Muscle layer of colon (tissue), 2 donors: ENCODE measurements at regions not wholly inside any gene's neighbourhood (a gene's known extent, or its start where the extent isn't known, plus 50 kb on each side); places are given as distances from the start of the nearest gene placed in this dataset.

Source experiments
- H3K27ac ChIP-seq: one replicate; pipeline ENCODE4 v1.7.0; 2013; ENCODE audit warnings: low read depth, mild to moderate bottlenecking, low read length, moderate library complexity
- H3K27me3 ChIP-seq, 2 donors: one replicate each; pipeline ENCODE4 v1.7.0; 2013; ENCODE audit warnings: low read length in 2 of 2, mild to moderate bottlenecking in 2 of 2; ENCODE audit not compliant: insufficient read depth in 2 of 2, control insufficient read depth in 1 of 2
- H3K36me3 ChIP-seq: one replicate; pipeline ENCODE4 v1.7.0; 2013; ENCODE audit warnings: mild to moderate bottlenecking, low read length; ENCODE audit not compliant: insufficient read depth
- H3K4me1 ChIP-seq: one replicate; pipeline ENCODE4 v1.7.0; 2013; ENCODE audit warnings: mild to moderate bottlenecking, low read length; ENCODE audit not compliant: insufficient read depth
- H3K4me3 ChIP-seq, 2 donors: one replicate each; pipeline ENCODE4 v1.7.0; 2013; ENCODE audit warnings: low read length in 2 of 2, low read depth in 1 of 2, mild to moderate bottlenecking in 1 of 2, moderate library complexity in 1 of 2
- H3K9ac ChIP-seq: one replicate; pipeline ENCODE4 v1.7.0; 2013; ENCODE audit warnings: low read length
- H3K9me3 ChIP-seq: one replicate; pipeline ENCODE4 v1.7.0; 2013; ENCODE audit warnings: mild to moderate bottlenecking, low read length
- donor health status: abdominal sarcoma.
- donor health status: Adenocarcinoma of cecum.

- H3K9me3 ChIP-seq, result no peaks in the 10 kb centered on the region
- H3K27ac ChIP-seq, result no peak overlapping the region
- no peak overlapping the region for H3K9ac ChIP-seq
- no peaks in the 10 kb centered on the region for H3K27me3 ChIP-seq
- no peak overlapping the region for H3K4me3 ChIP-seq
- H3K4me1 ChIP-seq, result no peaks in the 10 kb centered on the region
- no peaks in the 10 kb centered on the region for H3K36me3 ChIP-seq
Measured at GRCh38 chr9:86756576-86757381, 190.5 kb downstream of the GAS1 start.

- Histone ChIP-seq H3K9me3 (no peaks in the 10 kb centered on the region), H3K4me3 (no peak overlapping the region), H3K4me1 (no peaks in the 10 kb centered on the region), H3K9ac (no peak overlapping the region), H3K27me3 (no peaks in the 10 kb centered on the region), H3K27ac (no peak overlapping the region), H3K36me3 (no peaks in the 10 kb centered on the region)
Measured at GRCh38 chr9:86755561-86755941, 191.8 kb downstream of the GAS1 start.

GRCh38 chr9:86754581-86755560 lies 192.4 kb downstream of the GAS1 start:
- Histone ChIP-seq H3K4me3 (no peak overlapping the region), H3K36me3 (no peaks in the 10 kb centered on the region), H3K9me3 (no peaks in the 10 kb centered on the region), H3K27ac (no peak overlapping the region), H3K4me1 (peaks cover 4% of the 10 kb centered on the region), H3K27me3 (no peaks in the 10 kb centered on the region), H3K9ac (no peak overlapping the region)

- Histone ChIP-seq H3K4me1 (peaks cover 4% of the 10 kb centered on the region), H3K27me3 (no peaks in the 10 kb centered on the region)
Measured at GRCh38 chr9:86753836-86754235, 193.5 kb downstream of the GAS1 start.

GRCh38 chr9:86752733-86753132 lies 194.6 kb downstream of the GAS1 start:
- H3K9me3 ChIP-seq, result no peaks in the 10 kb centered on the region
- H3K36me3 ChIP-seq, result no peaks in the 10 kb centered on the region
- H3K9ac ChIP-seq, result no peak overlapping the region
- no peak overlapping the region for H3K4me3 ChIP-seq
- peaks cover 4% of the 10 kb centered on the region for H3K4me1 ChIP-seq
- H3K27ac ChIP-seq, result no peak overlapping the region
- H3K27me3 ChIP-seq, result no peaks in the 10 kb centered on the region

More at GRCh38 chr9:86753836-86754235, 193.5 kb downstream of the GAS1 start:
- no peaks in the 10 kb centered on the region for H3K36me3 ChIP-seq
- H3K4me3 ChIP-seq, result no peak overlapping the region
- no peak overlapping the region for H3K27ac ChIP-seq
- no peak overlapping the region for H3K9ac ChIP-seq
- H3K9me3 ChIP-seq, result no peaks in the 10 kb centered on the region

- Histone ChIP-seq H3K36me3 (no peaks in the 10 kb centered on the region), H3K4me3 (no peak overlapping the region), H3K9me3 (no peaks in the 10 kb centered on the region), H3K27me3 (no peaks in the 10 kb centered on the region), H3K4me1 (peaks cover 4% of the 10 kb centered on the region), H3K27ac (no peak overlapping the region), H3K9ac (no peak overlapping the region)
Measured at GRCh38 chr9:86751956-86752355, 195.3 kb downstream of the GAS1 start.

- no peaks in the 10 kb centered on the region for H3K9me3 ChIP-seq
- no peak overlapping the region for H3K4me3 ChIP-seq
- H3K36me3 ChIP-seq, result no peaks in the 10 kb centered on the region
- H3K27me3 ChIP-seq, result no peaks in the 10 kb centered on the region
- H3K27ac ChIP-seq, result no peak overlapping the region
- no peak overlapping the region for H3K9ac ChIP-seq
- H3K4me1 ChIP-seq, result peaks cover 4% of the 10 kb centered on the region
Measured at GRCh38 chr9:86751207-86751606, 196.1 kb downstream of the GAS1 start.

GRCh38 chr9:86749894-86750255 lies 197.4 kb downstream of the GAS1 start:
- peaks cover 4% of the 10 kb centered on the region for H3K4me1 ChIP-seq
- no peak overlapping the region for H3K9ac ChIP-seq
- no peak overlapping the region for H3K27ac ChIP-seq
- no peaks in the 10 kb centered on the region for H3K9me3 ChIP-seq
- no peaks in the 10 kb centered on the region for H3K36me3 ChIP-seq
- no peaks in the 10 kb centered on the region for H3K27me3 ChIP-seq
- no peak overlapping the region for H3K4me3 ChIP-seq

GRCh38 chr9:86749161-86749893 lies 198.0 kb downstream of the GAS1 start:
- H3K27ac ChIP-seq, result no peak overlapping the region
- no peaks in the 10 kb centered on the region for H3K27me3 ChIP-seq
- H3K4me1 ChIP-seq, result peaks cover 4% of the 10 kb centered on the region
- no peaks in the 10 kb centered on the region for H3K36me3 ChIP-seq
- H3K9ac ChIP-seq, result no peak overlapping the region
- H3K9me3 ChIP-seq, result no peaks in the 10 kb centered on the region
- no peak overlapping the region for H3K4me3 ChIP-seq

- H3K4me3 ChIP-seq, result no peak overlapping the region
- no peak overlapping the region for H3K9ac ChIP-seq
- no peak overlapping the region for H3K27ac ChIP-seq
- peaks cover 4% of the 10 kb centered on the region for H3K4me1 ChIP-seq
- H3K9me3 ChIP-seq, result no peaks in the 10 kb centered on the region
- H3K27me3 ChIP-seq, result no peaks in the 10 kb centered on the region
- H3K36me3 ChIP-seq, result no peaks in the 10 kb centered on the region
Measured at GRCh38 chr9:86747711-86748110, 199.6 kb downstream of the GAS1 start.
